CD4-positive, alpha-beta T cell treated with Interleukin-15 for 4 hours (primary cell): ENCODE measurements at regions not wholly inside any gene's neighbourhood (a gene's known extent, or its start where the extent isn't known, plus 50 kb on each side); places are given as distances from the start of the nearest gene placed in this dataset.

Source experiments
- DNase-seq: peaks from one replicate; pipeline ENCODE4 v3.0.0-alpha.2; 2020; ENCODE audit warnings: low spot score

DNA sequence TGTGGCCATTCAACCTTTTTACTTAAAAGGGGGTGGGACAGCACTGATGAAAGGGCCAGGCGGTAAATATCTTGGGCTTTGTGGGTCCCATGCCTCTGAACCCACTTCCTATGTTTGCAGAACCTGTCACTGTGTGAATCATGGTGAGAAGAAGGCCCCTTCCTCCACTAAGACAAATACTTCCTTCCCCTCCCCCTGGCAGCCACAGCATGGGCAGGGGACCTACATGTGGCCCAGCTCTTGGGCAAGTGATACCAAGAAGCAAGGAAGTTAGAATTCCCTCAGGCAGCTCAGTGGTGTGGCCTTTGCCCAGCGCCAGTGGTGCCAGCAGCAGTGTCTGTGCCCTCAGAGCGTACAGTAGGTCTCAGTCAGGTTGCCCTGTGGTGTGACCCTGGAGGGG is 168.6 kb downstream of the TRIM33 start:
- peak; percentile 50 for DNase-seq

DNA sequence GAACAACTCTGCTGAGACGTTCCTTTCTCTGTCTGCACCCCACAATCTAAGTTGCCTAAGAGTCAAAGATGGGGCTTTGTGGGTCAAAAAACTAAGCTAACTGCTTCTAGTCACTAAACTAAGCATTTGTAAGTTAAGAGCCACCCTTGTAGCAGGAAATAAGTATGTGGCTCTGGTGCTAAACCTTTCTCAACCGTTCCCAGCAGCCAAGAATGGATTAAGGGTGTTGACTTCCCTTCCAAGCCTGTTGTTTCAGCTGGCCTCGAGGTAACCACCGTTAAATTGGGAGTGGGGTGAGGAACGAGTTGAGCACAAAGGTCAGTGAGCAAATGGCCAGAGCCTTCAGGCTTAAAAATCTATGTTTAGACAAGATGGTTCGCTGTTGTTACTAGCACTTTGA is 169.1 kb downstream of the TRIM33 start:
- no peak for DNase-seq

DNA sequence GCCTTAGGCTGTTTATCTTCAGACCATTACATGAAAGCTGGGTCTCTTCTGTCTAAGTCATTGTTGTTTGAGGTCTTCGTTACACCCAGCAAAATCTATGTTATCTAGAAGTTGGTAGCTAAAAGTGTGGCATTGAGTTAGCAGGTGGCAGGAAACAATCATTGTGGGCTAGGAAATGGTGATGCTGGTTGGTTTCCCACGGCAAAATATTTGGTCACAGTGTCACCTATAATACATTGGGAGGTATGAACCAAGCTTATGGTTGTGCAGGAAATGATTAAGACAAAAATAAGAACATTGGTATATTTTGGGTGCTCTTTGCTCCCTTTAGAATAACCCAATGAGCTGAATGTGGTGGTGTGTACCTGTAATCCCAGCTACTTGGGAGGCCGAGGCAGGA is 169.7 kb downstream of the TRIM33 start:
- peak; percentile 59 for DNase-seq

DNA sequence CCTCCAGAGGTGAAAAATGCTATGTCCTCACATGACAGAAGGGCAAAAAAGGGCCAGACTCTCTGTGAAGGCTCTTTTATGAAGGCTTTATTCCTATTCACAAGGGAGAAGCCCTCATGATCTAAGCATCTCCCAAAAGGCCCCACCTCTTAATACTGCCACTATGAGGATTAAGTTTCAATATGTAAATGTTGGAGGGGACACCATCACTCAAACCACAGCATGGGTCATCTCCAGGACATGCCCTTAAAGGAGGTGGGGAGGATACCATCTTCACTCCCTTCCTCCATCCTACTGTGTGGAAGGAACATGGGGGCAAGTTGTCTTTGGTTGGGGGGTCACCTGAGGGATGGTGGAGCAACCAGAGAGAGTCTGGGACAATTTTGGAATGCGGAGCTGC is 170.1 kb downstream of the TRIM33 start:
- no peak for DNase-seq

DNA sequence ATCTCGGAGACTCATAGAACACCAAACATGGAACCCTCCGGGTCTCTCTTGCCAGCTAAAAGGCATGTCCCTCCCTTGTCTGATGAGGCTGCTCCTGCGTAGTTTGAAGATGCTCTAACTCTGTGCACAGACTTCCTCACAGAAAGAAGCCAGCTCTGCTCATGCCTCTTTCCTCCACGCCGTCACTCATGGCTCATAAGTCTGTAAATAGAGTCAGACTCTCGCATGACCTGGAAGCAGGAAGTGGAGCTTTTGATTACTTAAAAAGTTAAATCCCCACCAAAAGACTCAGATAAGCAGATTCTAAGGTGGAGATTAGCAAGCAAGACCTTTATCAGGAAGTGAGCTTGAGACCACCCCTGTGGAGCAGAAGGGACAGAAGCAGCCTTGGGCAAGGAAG is 171.6 kb downstream of the TRIM33 start:
- DNase-seq = no peak

DNA sequence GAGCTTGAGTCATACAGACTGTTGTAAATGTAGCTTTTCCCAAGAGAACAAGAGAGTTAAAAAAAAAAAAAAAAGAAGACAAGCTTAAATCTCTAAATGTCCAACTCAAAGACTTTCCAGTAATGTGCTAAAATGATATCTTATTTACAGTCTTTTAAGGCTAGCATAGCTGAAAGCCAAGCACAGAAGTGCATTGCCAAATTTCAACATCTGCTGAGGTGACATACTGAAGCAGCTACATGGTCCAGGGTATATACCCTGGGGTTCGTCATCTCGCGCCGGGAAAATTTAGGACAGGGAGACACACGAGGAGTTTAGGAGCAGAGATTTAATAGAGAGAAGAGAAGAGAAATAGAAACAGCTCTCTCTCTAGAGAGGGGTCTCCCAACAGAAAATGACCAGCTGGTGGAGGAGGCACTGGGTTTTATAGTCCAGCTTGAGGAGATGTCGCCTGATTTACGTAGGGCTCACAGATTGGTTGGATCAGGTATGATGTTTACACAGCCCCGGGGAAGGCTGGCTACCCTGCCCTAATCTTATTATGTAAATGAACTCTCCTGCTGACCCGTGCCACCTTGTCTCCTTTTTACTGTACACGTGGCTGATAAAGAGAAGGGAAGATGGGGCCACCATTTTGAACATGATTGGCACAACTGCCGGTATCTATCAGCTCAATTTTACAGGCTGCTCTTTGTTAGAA is 172.7 kb downstream of the TRIM33 start:
- no peak for DNase-seq

DNA sequence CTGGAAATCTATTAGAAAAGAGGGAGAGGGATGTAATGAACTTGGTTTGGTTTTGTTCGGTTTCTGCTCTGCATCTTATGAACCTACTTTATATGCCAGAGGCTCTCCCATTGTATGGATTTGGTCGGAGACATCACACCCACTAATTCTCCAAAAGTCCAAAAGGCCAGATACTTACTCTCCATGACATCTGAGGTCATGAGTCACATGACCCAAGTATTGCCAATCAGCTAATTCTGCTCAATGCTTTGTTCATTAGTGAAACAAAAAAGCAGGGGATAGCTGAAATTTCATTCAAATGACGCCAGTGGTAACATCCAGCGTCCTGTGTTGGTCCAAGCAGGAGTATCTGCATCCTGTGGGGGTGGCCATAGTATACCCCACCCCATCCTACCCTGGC is 173.6 kb downstream of the TRIM33 start:
- DNase-seq = no peak

DNA sequence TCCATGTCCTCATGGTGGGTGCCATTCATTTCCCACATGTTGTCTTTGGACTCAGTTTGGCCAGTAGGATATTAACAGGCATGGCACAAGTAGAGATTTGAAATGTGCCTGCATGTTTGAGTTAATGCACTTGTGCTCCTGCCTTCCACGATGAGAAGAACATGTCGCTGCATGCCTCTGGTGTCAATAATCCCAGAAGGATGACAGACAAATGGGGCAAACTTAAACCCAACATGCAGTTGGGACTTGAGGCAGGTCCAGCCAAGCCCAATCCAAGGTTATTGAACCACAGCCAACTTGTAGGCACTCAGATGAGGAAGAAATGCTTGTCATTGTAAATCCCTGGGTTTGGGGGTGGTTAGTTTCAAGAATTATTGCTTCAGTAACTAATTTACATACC is 174.6 kb downstream of the TRIM33 start:
- no peak for DNase-seq

DNA sequence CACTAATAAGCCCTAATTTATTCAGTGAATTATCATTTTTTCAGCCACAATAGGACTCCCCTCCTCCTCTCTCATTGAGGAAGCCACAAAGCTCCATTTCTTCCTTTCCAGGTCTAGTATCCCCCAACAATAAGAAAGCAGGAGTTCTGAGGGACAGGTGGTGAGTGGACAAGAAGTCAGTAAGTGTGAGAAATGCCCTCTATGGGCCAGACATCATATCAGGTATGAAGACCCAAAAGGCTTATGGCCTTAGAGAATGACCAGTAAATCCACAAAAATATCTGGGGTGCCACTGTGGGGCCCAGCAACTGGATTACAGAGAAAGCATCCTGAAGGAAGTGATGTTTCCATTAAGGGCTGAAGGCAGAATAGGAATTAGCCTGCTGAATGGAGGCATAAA is 175.7 kb downstream of the TRIM33 start:
- DNase-seq = no peak

DNA sequence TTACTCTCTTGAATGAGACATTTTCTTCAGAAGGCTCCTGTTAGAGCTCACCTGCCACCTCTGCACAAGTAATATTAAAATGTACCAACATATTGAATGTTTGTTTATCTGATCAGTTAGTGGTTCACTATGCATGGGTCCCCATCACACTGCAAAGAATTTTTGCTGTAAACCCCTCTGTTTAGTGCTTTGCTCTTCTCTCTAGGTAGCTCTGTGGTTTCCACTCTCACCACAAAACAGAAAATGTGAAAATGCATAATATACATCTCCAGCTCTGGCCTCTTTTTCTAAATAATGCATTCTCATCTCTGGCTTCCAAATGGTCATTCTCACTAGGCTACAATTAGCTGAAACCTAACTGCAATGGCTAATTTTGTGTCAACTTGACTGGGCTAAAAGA is 176.7 kb downstream of the TRIM33 start:
- DNase-seq = no peak

DNA sequence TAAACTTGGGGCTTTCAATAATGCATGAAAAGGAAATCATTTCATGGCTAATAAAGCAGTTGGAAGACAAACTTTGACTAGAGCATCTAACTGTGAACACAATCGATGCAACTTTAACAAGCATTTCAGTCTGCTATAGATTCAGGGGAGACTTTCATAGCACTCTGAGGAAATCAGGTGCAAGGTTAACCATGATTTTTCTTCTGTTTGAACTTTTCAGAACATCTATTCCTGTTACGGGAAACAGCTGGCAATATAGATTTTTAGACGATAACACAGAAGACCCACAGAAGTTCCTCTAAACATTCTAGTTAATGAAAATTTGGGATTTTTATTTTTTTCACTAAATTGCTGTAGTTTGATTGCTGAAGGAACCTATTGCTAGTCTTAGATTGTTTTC is 177.3 kb downstream of the TRIM33 start:
- DNase-seq = no peak

DNA sequence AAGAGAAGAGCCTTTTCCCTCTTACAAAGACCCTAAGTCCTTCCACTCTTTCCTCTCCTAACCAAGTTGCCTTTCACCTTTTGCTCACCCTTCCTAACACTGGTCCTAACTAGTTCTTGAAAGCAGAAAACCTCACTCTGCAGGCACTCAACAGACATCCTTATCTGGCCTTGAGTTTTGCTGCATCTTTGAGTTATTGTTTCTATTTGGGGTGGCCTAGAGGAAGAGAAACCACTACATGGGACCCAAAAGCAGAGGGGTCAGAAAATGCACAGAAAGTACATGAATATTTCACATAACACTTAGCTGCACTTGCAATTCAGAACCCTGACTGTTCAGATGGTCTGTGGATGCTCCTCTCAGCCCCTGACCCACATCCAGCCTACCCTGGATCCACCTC is 178.3 kb upstream of the SYT6 start:
- no peak for DNase-seq

DNA sequence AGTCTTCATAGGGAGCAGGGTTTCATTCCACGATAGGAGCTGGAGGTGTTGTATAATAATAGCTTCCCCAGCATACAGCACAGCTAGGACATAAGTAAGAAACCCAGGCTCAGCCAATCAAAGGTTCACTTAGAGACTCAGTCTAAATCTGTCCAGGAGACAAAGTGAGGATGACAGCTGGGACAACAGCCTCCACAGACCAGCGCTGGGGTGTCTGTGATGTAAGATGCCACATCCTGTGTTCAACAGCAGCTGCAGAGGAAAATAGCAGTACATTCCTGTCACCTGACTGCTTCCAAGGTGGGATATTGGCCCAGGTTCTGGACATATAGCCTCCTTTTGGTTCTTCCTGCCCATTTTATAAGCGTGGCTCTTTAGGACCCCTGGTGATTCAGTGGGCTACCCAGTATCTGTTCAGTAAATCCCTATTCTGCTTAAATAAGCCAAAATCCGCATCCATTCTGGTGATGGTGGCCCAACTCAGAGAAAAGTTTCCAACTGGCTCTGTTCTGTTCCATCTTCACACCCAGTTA is 176.8 kb upstream of the SYT6 start:
- peak; percentile 22 for DNase-seq

DNA sequence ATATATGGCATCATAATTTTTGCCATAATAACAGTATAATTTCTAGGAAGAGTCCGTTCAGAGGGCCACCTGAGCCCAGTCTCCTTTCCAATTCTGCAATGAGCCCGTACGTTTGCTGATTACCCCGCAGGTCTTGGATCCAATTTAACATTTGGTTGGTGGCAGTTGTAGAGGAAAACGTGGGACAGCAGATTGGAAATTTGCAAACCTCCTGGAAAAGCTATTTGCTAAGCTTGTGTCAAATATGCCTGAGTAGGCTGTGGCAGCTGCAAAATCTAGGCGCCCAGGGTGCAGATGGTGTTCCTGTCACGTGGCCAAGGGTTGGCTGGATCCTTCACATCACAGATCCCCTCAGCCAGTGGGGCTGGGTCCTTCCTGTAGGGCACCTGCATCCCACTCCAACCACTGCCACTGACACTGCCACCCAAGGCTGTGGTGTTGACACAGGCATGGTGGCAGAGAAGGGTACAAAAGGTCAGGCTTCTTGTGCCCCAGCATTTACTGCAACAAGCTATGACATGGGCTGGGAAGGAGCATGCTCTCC is 174.8 kb upstream of the SYT6 start:
- no peak for DNase-seq

DNA sequence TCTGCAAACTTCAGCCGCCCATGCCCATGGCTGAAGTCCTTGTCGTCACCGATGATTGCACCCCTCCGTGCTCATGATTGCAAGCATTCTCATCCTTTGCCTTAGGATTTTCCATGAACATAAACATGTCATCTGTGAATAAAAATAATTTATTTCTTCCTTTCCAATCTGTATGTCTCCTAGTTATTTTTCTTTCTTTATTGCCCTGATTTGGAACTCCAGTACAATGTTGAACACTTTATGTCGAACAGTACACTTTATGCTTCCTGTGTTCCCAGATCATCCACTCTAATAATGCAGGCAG is 170.9 kb upstream of the SYT6 start:
- DNase-seq = no peak

DNA sequence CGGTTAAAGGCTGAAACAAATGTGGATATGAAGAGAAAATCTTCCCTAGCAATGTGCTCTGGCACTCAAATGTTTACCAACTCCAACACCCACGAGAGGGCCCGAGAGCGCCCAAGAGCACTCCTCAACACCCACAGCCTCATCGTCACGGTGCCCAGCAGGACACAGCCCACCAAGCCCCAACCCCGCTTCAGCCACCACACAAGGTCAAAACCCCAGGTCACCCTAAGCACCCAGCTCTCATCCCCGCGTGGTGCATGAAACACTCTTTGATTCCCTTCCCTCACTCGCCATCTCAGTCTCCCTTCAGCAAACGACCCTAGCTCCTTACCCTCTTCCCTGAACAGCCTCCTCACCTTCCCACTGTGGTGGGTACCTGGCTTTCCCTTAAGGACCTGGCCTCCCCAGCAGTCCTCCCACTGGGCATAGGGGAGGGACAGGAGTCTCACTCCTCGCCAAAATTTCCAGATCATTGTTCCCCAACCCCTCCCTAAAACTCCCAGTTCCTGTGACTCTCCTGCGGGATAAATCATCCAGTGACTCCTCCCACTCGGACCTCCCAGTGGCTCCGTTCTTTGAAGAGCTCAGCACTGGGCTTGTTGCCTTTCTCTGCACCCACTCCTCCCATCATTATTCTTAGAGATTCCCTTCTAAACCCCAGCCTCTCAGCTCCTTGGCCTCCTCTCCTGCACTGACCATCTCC is 170.4 kb upstream of the SYT6 start:
- DNase-seq = no peak

DNA sequence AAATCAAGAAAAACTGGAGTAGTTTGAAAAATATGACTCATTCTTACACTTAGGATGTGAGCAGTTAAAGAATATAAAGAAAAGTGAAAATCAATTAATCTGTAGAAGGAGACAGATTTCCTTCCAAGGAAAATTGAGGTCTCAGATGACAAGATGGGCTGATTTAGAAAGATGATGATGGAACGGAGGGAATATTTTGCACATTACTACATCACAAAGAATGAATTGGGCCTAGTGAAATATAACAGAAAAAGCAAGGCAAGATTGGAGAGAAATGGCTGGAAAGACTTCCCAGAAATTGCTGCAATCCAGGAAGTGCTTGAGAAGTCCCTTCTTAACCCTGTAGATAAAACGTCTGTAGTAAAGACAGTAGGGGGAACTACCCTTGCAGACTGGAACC is 169.1 kb upstream of the SYT6 start:
- no peak for DNase-seq

DNA sequence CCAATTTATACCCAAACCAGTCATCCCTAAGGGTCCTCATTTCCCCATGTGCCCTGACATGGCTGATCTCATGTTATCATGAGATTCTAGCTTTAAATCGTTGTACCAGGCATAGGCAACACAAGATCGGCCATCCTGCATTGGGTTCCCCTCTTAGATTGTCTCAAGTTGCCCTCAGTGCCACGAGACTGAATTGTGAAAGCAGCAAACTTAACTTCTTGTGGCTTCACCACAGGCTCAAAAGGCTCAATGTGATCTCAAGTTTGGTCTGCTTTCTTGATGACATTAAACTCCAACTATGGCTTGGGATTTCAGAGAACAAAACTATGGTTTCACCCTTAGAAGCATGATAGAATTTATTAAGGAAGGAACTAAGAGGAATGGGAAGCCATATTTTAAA is 168.5 kb upstream of the SYT6 start:
- DNase-seq = no peak

DNA sequence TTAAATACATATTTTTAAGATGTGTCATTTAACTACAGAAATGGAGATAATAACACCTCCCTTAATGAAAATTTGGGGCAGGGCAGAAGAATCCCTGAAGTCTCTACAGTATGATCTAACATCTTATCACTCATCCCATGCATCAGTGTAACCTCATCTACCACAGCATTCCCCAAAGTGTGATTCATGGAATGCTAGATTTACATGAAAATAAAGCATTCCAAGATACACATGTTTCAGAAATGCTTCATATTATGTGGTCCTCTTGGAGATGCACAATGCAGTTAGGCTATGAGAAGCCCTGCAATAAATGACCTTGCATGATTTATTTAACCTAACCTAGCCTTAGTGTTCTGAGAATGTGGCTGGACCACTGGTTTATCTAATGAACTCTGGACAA is 166.9 kb upstream of the SYT6 start:
- no peak for DNase-seq

DNA sequence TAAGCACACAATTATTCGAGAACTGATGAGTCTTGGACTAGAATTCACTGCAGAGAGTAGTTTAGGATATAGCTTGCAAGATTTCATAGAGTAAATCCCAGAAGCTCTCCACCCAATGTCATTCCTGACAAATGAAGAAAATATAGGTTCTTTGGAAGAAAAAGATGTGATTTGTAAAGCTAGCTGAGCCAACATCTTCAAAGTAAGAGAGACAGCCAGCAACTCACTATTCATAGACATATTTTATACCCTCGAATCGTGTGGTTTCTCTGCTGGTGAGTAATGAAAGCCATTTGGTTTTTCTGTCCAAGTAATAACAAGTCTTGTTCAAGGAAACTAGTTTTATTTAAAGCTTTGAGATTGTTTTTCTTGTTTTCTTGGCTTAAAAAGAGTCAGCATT is 165.7 kb upstream of the SYT6 start:
- no peak for DNase-seq

DNA sequence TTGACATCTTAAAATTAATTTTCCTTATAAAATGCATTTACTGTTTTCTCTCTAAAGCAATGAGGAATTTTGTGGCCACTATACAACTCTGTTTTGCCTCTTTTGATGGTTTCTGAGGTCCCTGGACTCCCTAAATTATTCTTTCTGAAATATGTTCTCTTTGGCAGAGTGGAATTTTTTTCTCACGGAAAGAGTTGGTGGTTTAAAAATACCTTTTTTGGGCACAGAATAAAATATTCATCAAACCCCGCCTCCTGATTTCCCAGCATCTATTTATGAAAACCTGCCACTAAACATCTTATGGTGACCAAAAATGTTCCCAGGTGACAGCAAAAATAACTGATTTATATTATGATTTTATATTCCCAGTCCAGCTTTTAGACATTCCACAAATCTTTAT is 165.3 kb upstream of the SYT6 start:
- DNase-seq = no peak

DNA sequence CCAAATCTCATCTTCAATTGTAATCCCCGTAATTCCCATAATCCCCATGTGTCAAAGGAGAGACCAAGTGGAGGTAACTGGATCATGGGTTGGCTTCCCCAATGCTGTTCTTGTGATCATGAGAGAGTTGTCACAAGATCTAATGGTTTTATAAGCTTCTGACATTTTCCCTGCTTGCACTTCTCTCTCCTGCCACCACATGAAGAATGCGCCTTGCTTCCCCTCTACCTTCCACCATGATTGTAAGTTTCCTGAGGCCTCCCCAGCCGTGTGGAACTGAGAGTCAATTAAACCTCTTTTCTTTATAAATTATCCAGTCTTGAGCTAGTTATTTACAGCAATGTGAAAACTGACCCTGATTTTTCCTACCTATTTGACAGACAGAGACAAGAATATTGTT is 162.5 kb upstream of the SYT6 start:
- no peak for DNase-seq

DNA sequence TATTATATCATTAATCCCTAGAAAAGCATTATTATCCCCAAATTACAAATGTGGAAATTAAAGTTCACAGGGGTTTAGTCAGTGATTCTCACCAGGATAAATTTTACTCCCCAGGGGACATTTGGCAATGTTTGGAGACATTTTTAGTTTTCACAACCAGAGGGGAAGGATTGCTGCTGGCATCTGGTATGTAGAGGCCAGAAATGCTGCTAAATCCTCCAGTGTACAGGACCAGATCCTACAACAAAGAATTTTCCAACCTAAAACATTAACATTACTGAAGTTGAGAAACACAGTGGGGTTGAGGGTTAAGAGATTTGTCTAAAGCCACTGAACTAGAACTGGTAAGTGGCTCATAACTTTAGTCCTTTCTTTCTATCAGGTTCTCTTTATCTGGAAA is 162.0 kb upstream of the SYT6 start:
- DNase-seq = no peak

DNA sequence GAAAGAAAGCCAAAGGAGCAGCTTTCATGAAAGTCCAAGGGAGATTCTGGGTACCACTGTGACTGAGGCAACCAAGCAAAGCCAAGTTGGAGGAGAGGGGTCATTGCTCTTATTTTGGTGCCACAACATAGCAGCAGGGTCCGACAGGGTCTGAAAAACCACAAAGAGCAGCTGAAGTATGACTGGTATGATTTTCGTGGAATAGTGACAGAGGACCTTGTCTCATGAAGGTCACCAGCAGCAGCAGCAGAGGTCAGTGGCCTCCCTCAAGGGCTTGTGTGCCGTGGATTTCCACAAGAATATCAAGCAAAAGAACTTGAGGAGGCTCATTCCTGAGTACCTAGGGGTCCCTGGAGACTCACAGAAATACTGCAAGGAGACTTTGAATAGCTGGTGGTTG is 160.9 kb upstream of the SYT6 start:
- DNase-seq = no peak
